ENCODE measurements at regions not wholly inside any gene's neighbourhood (a gene's known extent, or its start where the extent isn't known, plus 50 kb on each side); places are given as distances from the start of the nearest gene placed in this dataset.

DNA sequence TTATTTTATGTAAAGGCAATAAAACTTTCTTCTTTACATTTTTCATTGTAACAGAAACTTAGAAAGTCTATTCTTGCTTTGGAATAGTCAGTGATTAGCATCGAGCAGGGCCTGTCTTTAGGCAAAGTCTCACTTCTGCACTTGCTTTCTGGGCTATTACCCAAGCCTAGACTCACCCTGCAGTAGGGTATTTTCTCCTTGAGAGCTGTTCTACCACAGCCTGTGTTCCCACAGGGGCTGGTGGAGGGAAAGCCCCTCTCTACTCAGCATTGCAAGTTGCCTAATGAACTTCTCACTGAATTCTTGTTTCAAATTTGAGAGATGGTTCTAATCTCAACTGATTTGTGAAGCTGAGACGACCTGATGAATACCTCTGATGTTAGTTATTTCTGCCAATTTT lies 111.7 kb upstream of the KLHL14 start:
- TF ChIP-seq POLR2A (IDR thresholded peaks at IDR 0.05; ENCODE audit: borderline replicate concordance, extremely low read depth, insufficient read depth, insufficient read length) (no peak), ZNF274 (IDR thresholded peaks at IDR 0.05; ENCODE audit: low read depth, low read length) (no peak), EZH2 (IDR thresholded peaks at IDR 0.05) (no peak), ZFX (IDR thresholded peaks at IDR 0.05) (no peak), CEBPB (IDR thresholded peaks at IDR 0.05; ENCODE audit: low read depth) (no peak)
- TF ChIP-seq, protein P1, sequence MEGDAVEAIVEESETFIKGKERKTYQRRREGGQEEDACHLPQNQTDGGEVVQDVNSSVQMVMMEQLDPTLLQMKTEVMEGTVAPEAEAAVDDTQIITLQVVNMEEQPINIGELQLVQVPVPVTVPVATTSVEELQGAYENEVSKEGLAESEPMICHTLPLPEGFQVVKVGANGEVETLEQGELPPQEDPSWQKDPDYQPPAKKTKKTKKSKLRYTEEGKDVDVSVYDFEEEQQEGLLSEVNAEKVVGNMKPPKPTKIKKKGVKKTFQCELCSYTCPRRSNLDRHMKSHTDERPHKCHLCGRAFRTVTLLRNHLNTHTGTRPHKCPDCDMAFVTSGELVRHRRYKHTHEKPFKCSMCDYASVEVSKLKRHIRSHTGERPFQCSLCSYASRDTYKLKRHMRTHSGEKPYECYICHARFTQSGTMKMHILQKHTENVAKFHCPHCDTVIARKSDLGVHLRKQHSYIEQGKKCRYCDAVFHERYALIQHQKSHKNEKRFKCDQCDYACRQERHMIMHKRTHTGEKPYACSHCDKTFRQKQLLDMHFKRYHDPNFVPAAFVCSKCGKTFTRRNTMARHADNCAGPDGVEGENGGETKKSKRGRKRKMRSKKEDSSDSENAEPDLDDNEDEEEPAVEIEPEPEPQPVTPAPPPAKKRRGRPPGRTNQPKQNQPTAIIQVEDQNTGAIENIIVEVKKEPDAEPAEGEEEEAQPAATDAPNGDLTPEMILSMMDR (IDR thresholded peaks at IDR 0.05 in 2 of 3, conservative IDR thresholded peaks at IDR 0.05 in 1 of 3; ENCODE audit: borderline replicate concordance in 1 of 3, insufficient read depth in 1 of 3, low read depth in 2 of 3, low read length in 2 of 3) = no peak
- TF ChIP-seq, protein P2, sequence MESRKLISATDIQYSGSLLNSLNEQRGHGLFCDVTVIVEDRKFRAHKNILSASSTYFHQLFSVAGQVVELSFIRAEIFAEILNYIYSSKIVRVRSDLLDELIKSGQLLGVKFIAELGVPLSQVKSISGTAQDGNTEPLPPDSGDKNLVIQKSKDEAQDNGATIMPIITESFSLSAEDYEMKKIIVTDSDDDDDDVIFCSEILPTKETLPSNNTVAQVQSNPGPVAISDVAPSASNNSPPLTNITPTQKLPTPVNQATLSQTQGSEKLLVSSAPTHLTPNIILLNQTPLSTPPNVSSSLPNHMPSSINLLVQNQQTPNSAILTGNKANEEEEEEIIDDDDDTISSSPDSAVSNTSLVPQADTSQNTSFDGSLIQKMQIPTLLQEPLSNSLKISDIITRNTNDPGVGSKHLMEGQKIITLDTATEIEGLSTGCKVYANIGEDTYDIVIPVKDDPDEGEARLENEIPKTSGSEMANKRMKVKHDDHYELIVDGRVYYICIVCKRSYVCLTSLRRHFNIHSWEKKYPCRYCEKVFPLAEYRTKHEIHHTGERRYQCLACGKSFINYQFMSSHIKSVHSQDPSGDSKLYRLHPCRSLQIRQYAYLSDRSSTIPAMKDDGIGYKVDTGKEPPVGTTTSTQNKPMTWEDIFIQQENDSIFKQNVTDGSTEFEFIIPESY (IDR thresholded peaks at IDR 0.05; ENCODE audit: extremely low read depth, insufficient replicate concordance, low read length) = no peak
- TF ChIP-seq, protein P3, sequence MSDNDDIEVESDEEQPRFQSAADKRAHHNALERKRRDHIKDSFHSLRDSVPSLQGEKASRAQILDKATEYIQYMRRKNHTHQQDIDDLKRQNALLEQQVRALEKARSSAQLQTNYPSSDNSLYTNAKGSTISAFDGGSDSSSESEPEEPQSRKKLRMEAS (IDR thresholded peaks at IDR 0.05) = no peak
